ENCODE measurements at regions not wholly inside any gene's neighbourhood (a gene's known extent, or its start where the extent isn't known, plus 50 kb on each side); places are given as distances from the start of the nearest gene placed in this dataset.

DNA sequence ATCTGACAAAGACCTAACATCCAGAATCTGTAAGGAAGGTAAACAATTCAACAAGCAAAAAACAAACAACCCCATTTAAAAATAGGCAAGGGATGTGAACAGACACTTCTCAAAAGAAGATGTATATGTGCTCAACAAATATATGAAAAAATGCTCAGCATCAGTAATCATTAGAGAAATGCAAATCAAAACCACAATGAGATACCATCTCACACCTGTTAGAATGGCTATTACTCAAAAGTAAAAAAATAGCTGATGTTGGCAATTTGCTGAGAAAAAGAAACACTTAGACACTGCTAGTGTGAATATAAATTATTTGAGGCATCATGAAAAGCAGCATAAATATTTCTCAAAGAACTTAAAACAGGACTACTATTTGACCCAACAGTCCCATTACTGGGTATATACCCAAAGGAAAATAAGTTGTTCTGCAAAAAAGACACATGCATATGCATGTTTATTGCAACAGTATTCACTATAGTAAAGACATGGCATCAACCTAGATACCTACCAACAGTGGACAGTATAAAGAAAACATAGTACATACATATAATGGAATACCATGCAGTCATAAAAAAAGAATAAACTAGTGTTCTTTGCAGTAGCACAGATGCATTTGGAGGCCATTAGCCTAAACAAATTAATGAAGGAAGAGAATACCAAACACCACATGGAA is 980.1 kb downstream of the KCNMA1 start:
- TF ChIP-seq, protein P1, sequence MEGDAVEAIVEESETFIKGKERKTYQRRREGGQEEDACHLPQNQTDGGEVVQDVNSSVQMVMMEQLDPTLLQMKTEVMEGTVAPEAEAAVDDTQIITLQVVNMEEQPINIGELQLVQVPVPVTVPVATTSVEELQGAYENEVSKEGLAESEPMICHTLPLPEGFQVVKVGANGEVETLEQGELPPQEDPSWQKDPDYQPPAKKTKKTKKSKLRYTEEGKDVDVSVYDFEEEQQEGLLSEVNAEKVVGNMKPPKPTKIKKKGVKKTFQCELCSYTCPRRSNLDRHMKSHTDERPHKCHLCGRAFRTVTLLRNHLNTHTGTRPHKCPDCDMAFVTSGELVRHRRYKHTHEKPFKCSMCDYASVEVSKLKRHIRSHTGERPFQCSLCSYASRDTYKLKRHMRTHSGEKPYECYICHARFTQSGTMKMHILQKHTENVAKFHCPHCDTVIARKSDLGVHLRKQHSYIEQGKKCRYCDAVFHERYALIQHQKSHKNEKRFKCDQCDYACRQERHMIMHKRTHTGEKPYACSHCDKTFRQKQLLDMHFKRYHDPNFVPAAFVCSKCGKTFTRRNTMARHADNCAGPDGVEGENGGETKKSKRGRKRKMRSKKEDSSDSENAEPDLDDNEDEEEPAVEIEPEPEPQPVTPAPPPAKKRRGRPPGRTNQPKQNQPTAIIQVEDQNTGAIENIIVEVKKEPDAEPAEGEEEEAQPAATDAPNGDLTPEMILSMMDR (conservative IDR thresholded peaks at IDR 0.05; ENCODE audit: low read depth, low read length): no peak
- TF ChIP-seq EZH2phosphoT487 (IDR thresholded peaks at IDR 0.05; ENCODE audit: borderline replicate concordance, low read length): no peak
